NCI-H345 treated with DMSO at 0.1 percent for 48 hours (cell line): ENCODE measurements at regions not wholly inside any gene's neighbourhood (a gene's known extent, or its start where the extent isn't known, plus 50 kb on each side); places are given as distances from the start of the nearest gene placed in this dataset.

Source experiments
- DNase-seq: peaks from one replicate; lab custom pipeline; 2025; ENCODE audit not compliant: unreplicated experiment; lab: John Stamatoyannopoulos, UW

DNA sequence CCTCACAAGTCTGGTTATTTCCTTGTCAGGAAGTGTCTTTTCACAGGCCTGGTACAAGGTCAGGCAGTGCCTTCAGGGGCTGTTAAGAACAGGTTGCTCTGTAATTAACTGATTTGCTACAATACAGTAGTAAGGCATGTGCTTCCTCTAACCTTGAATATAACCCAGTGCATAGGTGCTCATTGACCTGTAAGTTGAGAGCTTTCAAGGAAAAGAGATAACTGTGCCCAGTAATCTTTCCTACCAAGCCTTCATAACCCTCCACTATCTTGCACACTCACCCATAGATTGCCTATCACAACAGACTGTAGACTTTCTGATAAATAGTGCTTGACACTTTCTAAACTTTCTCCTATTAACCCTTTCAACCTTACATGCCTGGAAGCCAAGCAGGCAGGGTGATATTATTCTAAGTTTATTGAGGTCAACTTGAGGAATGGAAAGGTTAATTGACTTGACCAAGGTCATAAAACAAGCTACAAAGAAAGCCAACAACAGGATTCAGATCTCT is 148.1 kb downstream of the PPARGC1A start:
- DNase-seq, result no peak

GRCh38 chr4:23737571-23737970 is 152.3 kb downstream of the PPARGC1A start:
- no peak for DNase-seq

DNA sequence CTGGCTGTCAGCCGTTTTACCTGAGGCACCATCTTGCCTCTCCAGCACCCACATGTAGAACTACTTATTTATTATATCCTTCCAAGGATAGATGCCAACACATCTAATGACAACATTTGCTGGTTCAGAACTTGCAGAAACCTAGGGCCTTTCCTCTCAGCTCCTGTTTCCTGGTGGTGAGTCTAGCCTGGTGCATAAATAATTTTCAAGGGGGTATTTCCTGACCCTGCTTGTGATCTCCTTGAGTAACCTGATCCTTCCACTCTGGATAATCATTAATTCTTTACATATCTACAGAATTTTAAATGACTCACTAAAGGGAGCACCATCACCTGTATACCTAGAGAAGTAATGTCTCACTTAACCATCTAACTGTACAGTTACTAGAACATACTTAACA is 153.4 kb downstream of the PPARGC1A start:
- no peak for DNase-seq

DNA sequence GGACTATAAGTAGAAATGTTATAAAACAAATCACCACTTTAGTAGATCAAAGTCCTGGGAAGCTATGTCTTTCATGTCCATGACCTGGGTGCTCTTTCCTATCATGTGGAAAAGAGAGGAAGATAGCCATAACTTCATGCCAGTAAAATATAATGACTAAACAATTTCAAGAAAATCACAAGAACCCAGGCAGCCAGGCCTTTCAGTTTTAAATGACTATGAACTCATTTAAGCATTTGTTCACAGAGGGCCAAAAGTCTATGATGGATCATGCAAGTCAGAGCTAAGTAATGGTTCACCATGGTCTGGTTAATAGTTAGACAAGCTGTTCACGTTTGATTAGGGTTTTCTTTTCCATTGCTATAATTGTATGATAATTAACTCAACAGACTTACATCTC is 155.8 kb downstream of the PPARGC1A start:
- no peak for DNase-seq

- no peak for DNase-seq
These were observed 156.4 kb downstream of the PPARGC1A start for GRCh38 chr4:23733476-23733875.

GRCh38 chr4:23730998-23731397 is 158.8 kb downstream of the PPARGC1A start:
- DNase-seq, result no peak

- no peak for DNase-seq
These were observed 160.9 kb downstream of the PPARGC1A start for GRCh38 chr4:23728971-23729370.

DNA sequence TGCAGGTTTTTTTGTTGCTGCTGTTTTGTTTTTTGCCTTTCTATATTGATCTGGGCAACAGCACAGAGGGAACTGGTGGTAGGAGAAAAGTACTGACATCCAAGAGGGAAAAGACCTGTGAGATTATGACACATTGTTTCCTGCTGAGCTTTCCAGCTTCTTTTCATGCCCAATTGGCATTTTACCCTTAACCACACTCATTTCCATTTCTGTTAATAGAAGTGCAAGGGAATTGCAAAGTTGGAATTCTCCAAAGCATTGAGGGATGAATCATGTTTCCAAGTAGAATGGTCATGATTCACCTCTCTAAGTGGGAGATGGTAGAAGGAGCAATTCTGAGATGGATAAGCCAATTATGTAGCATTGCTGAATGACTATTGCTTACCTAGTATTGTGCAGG is 161.5 kb downstream of the PPARGC1A start:
- no peak for DNase-seq

DNA sequence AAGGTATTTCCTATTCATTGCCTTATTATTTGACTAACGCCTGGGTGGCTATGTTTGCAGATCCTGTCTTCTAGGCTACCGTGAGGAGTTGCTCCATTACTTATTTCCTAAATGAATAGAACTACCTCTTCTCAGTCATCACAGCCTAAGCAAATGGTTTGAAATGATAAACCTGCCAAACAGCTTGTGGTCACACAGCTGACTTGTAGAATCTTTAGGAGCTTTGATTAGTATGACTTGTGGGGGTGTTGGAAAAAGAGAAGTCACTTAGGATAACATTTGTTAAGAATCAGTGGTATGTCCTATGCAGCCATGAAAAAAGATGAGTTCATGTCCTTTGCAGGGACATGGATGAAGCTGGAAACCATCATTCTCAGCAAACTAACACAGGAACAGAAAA is 169.3 kb downstream of the PPARGC1A start:
- no peak for DNase-seq

DNA sequence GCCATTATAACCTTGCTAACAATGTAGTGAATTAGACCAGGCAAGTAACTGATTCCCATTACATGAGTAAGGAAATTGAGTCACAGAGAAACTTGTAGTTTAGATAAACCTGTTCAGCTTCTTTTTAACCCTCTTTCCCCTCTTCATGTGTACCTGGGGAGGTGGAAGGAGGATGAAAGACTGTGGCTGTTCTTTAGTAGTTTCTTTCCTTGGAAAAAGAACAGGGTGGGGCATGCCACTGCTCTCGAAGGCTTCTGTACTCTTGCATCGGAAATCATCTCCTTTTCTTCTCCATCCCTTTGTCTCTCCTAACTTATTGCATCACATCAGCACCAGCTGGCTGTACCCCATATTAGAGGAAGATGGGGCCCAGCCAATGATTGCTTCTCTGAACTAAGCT is 171.4 kb downstream of the PPARGC1A start:
- no peak for DNase-seq

GRCh38 chr4:23717528-23718248 is 172.2 kb downstream of the PPARGC1A start:
- no peak for DNase-seq

- DNase-seq, result no peak
These were observed 179.5 kb downstream of the PPARGC1A start for GRCh38 chr4:23710298-23710697.

GRCh38 chr4:23707652-23708026 is 182.2 kb downstream of the PPARGC1A start:
- no peak for DNase-seq

DNA sequence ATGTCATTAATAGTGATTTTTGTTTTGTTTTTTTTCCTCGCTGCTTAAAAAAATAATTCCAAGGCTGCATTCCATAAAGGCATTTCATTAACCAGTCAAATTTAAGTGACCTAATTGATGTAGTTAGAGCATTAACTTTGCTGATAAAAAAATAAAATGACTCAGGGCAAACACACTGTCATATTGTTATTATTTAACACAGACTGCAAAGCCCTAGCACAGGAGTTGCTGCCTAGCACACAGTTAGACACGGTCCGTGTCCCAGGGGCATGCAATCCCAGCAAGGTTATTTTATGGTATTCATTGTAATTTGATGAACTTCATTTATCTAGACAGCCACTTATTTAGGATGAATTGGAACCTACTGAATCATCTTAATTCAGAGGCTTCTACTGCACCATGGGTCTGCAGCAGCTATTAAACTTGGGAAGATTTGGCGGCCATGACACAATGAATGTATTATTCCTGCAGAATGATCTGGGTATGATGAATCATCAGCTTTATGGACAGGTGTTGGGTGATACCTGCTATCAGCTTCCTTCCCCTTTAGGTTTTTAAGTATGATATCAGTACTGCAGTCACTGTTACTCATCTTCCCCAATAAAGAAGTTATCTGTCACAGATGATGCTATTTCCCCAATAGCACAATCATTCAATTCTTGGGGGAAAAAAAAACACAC is 182.7 kb downstream of the PPARGC1A start:
- no peak for DNase-seq

DNA sequence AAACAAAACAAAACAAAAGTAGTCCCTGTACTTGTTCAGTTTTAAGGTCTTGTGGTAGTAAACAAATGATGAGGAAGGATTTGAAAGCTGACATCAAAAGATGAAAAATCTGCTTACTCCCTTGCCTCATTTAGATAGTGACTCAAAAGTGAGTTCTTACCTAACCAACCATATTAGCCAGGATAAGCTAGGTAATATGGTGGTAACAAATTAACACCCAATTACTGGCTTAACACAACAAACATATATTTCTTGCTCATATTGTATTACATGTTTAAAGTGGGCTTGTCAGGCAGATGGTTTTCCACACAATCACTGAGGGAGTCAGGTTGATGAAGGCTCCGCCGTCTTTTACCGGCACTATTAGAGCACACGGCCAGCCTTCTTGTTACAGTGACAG is 189.7 kb downstream of the PPARGC1A start:
- DNase-seq, result no peak

DNA sequence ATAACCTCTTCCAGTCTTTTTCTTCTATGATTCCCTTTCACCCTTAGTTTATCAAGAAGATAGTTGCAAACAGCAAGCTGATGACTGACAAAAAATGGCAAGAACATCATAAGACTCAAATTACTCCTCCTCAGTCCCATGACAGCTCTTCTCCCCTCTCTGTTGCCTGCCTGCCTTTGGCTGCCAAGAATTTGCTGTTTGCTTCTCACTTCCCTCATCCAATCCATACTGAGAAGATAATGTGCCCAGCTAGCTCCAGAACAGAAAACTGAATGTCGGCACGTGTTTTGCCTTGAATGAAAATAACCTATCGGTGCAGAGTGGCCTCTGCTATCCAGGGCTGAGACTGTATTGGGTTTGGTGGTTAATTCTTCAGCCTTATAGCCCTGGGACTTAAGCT is 192.1 kb downstream of the PPARGC1A start:
- no peak for DNase-seq

DNA sequence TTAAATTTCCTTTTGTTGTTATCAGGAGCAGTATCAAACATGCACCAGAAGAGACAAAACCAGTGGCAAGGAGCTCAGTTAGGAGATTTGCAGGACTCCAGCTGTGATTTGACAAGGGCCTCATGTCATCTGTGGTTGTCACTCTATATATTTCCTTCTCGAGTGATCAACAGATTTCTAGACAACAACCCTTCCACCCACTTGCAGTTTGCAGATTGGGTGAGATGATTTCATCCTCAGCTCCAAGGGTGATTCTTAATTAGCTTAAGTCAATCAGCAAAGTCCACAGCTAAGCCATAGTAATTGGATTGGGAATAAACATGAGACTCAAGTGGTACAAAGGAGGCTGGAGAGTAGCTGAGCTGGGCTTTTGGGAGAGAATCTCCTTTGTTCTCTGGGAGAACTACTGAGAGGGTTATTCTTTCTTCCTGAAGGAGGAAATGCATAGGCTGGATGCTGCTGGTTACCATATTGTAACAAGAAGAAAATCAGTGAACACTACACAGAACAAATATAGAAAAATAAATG is 192.8 kb downstream of the PPARGC1A start:
- DNase-seq, result no peak

- DNase-seq, result no peak
These were observed 203.5 kb downstream of the PPARGC1A start for GRCh38 chr4:23686169-23686897.

- DNase-seq, result no peak
These were observed 204.4 kb downstream of the PPARGC1A start for GRCh38 chr4:23685471-23685870.

GRCh38 chr4:23680671-23681518 is 209.0 kb downstream of the PPARGC1A start:
- no peak for DNase-seq

GRCh38 chr4:23674694-23675093 is 215.2 kb downstream of the PPARGC1A start:
- no peak for DNase-seq
